ENCODE measurements at regions not wholly inside any gene's neighbourhood (a gene's known extent, or its start where the extent isn't known, plus 50 kb on each side); places are given as distances from the start of the nearest gene placed in this dataset.

- Histone ChIP-seq H3K27ac (ENCODE audit: low read length) (no peak overlapping the region), H2AFZ (ENCODE audit: low read depth, low read length) (no peak overlapping the region), H3K9me2 (ENCODE audit: insufficient read depth, low read length) (no peaks in the 10 kb centered on the region), H4K20me1 (ENCODE audit: insufficient read depth) (no peaks in the 10 kb centered on the region), H3K9me3 (ENCODE audit: low read length) (no peaks in the 10 kb centered on the region), H3K9ac (ENCODE audit: low read length) (no peak overlapping the region), H3K4me3 (ENCODE audit: low read length) (no peak overlapping the region), H3K4me2 (ENCODE audit: low read length) (no peak overlapping the region), H3K36me3 (ENCODE audit: insufficient read depth, low read length) (no peaks in the 10 kb centered on the region), H3K27me3 (ENCODE audit: insufficient read depth, low read depth, low read length) (no peaks in the 10 kb centered on the region), H3F3A (ENCODE audit: insufficient read depth, low read length, poor library complexity, severe bottlenecking) (no peaks in the 10 kb centered on the region), H3K79me2 (replicated peaks; ENCODE audit: insufficient read depth, low read length) (no peaks in the 10 kb centered on the region)
- TF ChIP-seq CTCF (IDR thresholded peaks at IDR 0.05; ENCODE audit: poor library complexity, severe bottlenecking) (no peak), EP300 (conservative IDR thresholded peaks at IDR 0.05; ENCODE audit: poor library complexity, severe bottlenecking) (no peak), TAF1 (IDR thresholded peaks at IDR 0.05; ENCODE audit: low read depth) (no peak), EZH2 (IDR thresholded peaks at IDR 0.05; ENCODE audit: borderline replicate concordance, insufficient read depth, low read length, poor library complexity, severe bottlenecking) (no peak), POLR2AphosphoS5 (IDR thresholded peaks at IDR 0.05) (no peak)
Observed at GRCh38 chr14:35482994-35483515, 50.9 kb upstream of the INSM2 start.

Data from neural cell (in vitro differentiated cells).